GM18520 (cell line): ENCODE measurements at regions not wholly inside any gene's neighbourhood (a gene's known extent, or its start where the extent isn't known, plus 50 kb on each side); places are given as distances from the start of the nearest gene placed in this dataset.
A peak's percentile ranks its signal among the peaks of the same experiment; 100 is the strongest.
"Not testable (repeated sequence)": the region's sequence is repeated elsewhere in the genome, so short reads cannot be mapped to it uniquely, and the experiment has no call there.

ENCODE experiments used
- ATAC-seq: cut with Tn5 transposase; IDR thresholded peaks from one replicate; pipeline ENCODE4 v1.9.1; 2021; ENCODE audit not compliant: unreplicated experiment

GRCh38 chr7:24428676-24429075 lies 144.6 kb upstream of the PALS2 start:
- ATAC-seq, result no peak

GRCh38 chr7:24432677-24433076 lies 140.6 kb upstream of the PALS2 start:
- ATAC-seq, result no peak

GRCh38 chr7:24434972-24435371 lies 138.3 kb upstream of the PALS2 start:
- ATAC-seq, result no peak

GRCh38 chr7:24436131-24436920 lies 136.9 kb upstream of the PALS2 start:
- ATAC-seq, result no peak

GRCh38 chr7:24438232-24438631 lies 135.0 kb upstream of the PALS2 start:
- no peak for ATAC-seq

GRCh38 chr7:24439104-24439503 lies 134.1 kb upstream of the PALS2 start:
- not testable (repeated sequence) for ATAC-seq

- no peak for ATAC-seq
These were observed 132.4 kb upstream of the PALS2 start for GRCh38 chr7:24440892-24441291.

- ATAC-seq, result no peak
These were observed 131.8 kb upstream of the PALS2 start for GRCh38 chr7:24441314-24442027.

GRCh38 chr7:24442170-24442777 lies 131.0 kb upstream of the PALS2 start:
- no peak for ATAC-seq

- no peak for ATAC-seq
These were observed 128.4 kb upstream of the PALS2 start for GRCh38 chr7:24444666-24445440.

GRCh38 chr7:24448038-24448437 lies 125.2 kb upstream of the PALS2 start:
- no peak for ATAC-seq

GRCh38 chr7:24449416-24449815 lies 123.8 kb upstream of the PALS2 start:
- ATAC-seq, result not testable (repeated sequence)

- peak; percentile 83 for ATAC-seq
These were observed 117.3 kb upstream of the PALS2 start for GRCh38 chr7:24455813-24456525.

GRCh38 chr7:24456526-24457218 lies 116.6 kb upstream of the PALS2 start:
- no peak for ATAC-seq

GRCh38 chr7:24457219-24457558 lies 116.1 kb upstream of the PALS2 start:
- ATAC-seq, result no peak

- ATAC-seq, result no peak
These were observed 111.1 kb upstream of the PALS2 start for GRCh38 chr7:24462117-24462516.

GRCh38 chr7:24462984-24463383 lies 110.3 kb upstream of the PALS2 start:
- no peak for ATAC-seq

GRCh38 chr7:24463474-24463873 lies 109.8 kb upstream of the PALS2 start:
- ATAC-seq, result no peak

GRCh38 chr7:24464861-24465260 lies 108.4 kb upstream of the PALS2 start:
- ATAC-seq, result no peak

GRCh38 chr7:24466168-24466768 lies 107.0 kb upstream of the PALS2 start:
- no peak for ATAC-seq
